A673 (cell line): ENCODE measurements at regions not wholly inside any gene's neighbourhood (a gene's known extent, or its start where the extent isn't known, plus 50 kb on each side); places are given as distances from the start of the nearest gene placed in this dataset.

Source experiments
- CTCF ChIP-seq: fragments of 300-800, 200-600 bp; sonication (generic); conservative IDR thresholded peaks from 2 replicates; pipeline ENCODE4 v1.5.1; 2017; ENCODE audit warnings: low read depth, mild to moderate bottlenecking, antibody characterized with exemption, low read length, moderate library complexity, mixed read lengths
- EZH2 ChIP-seq: fragments of 200-600 bp; sonication (generic); IDR thresholded peaks from 2 replicates; pipeline ENCODE4 v1.6.1; 2017; ENCODE audit warnings: borderline replicate concordance, low read depth, mild to moderate bottlenecking, mixed read lengths, antibody characterized with exemption, low read length; ENCODE audit not compliant: poor library complexity, severe bottlenecking

DNA sequence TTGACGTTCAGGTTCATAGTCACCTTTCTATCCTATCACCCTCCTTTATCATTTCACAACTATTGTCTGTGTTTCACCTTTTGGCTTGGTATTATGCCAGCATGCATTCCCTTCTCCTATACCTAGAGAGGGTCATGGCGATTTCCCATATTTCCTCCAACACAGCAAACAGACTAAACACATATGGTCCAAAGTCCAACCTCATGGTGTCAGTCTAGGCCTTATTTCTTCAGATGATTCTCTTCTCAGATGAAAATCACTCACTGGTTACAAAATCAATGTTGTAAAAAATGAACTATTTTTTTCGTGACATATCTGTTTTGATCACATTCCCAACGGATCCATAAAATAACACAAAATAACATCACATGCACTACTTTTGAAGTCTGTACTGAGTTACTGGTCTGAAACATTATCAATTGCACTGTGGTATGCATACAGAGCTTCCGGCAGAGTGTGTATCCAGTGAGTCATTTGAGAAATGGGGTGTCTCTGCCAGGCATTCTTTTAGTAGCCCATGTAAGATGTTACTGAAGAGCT lies 204.8 kb upstream of the GALNT5 start:
- TF ChIP-seq CTCF = no peak
- no peak for TF ChIP-seq EZH2
